ENCODE measurements at regions not wholly inside any gene's neighbourhood (a gene's known extent, or its start where the extent isn't known, plus 50 kb on each side); places are given as distances from the start of the nearest gene placed in this dataset.

- TF ChIP-seq RAD21 (IDR thresholded peaks at IDR 0.05; ENCODE audit: low read depth) (no peak), NFIC (IDR thresholded peaks at IDR 0.05) (no peak)
Measured at GRCh38 chr6:144878577-144878976, 593.4 kb downstream of the UTRN start.
